GM19455 (cell line): ENCODE measurements at regions not wholly inside any gene's neighbourhood (a gene's known extent, or its start where the extent isn't known, plus 50 kb on each side); places are given as distances from the start of the nearest gene placed in this dataset.
"Not testable (repeated sequence)": the region's sequence is repeated elsewhere in the genome, so short reads cannot be mapped to it uniquely, and the experiment has no call there.

Experiments
- ATAC-seq: cut with Tn5 transposase; IDR thresholded peaks from one replicate; pipeline ENCODE4 v1.9.1; 2021; ENCODE audit not compliant: unreplicated experiment

- not testable (repeated sequence) for ATAC-seq
These were observed 75.1 kb upstream of the CIDEA start for GRCh38 chr18:12179029-12179428.

DNA sequence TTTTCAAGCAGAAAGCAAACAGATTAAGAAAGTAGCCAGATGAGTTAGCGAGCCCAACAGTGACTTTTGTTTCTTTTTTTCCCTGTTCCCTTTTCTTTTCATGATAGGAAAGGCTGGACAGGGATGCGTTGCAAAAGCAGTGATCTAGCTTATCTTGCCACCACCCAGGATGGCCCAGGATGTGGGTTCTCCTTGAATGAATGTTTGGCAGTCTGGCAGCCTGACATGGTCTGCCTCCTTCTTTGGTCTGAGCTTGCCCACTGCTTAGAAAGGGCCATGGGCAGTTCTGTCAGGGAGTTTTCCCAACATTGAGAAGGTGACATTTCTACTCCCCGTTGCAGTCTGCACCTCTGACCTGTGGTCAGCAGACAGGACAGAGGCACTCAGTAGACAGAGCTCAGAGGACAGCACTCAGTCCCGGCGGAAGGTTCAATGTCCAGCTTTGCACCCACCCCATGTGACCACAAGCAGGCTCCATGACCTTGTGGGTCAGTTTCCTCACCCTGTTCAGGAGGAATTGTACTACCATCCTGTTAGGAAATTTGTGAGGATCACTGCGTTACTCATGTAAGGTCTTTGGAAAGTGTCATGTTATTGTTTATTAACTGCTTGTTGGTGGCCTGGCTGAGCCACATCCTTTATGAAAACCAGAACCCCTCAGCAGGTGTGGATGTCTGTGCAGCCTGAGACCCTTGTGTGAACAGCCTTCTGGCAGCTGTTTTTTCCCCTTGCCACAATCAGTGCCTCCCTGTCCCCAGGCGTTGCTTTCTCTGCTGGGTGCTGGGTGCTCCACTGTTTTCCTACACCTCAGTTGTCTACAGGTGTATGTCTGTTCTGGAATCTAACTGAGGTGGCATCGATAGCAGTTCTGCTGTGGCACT, 74.2 kb upstream of the CIDEA start:
- not testable (repeated sequence) for ATAC-seq

- ATAC-seq, result not testable (repeated sequence)
These were observed 55.4 kb upstream of the CIDEA start for GRCh38 chr18:12198797-12199196.

DNA sequence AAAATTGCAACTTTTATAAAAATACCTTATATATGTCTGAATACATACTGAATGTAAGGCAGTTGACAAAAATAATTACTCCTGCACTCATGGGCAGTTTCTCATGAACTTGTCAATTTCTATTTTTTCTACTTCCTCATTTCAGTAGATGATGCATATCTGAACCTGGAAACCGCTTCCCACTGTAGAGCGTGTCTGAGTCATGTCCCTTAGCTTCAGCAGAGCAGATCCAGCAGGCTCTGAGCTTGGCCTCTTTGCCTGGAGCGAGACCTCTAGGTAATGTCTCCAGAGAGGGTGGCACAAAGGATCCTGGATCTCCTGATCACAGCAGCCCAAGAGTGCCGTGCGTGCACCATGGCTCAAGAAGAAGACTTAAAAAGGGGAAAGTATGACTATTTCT, 54.0 kb upstream of the CIDEA start:
- peak; percentile 98 for ATAC-seq
